C4-2B (cell line): ENCODE measurements at regions not wholly inside any gene's neighbourhood (a gene's known extent, or its start where the extent isn't known, plus 50 kb on each side); places are given as distances from the start of the nearest gene placed in this dataset.

Experiments used
- CTCF ChIP-seq: fragments of 450-650 bp; conservative IDR thresholded peaks from 2 replicates; pipeline ENCODE4 v1.5.1; 2017; ENCODE audit warnings: mild to moderate bottlenecking
- ZFX ChIP-seq: fragments of 450-650 bp; IDR thresholded peaks from 2 replicates; pipeline ENCODE4 v1.6.1; 2017

- no peak for TF ChIP-seq CTCF
- TF ChIP-seq ZFX, result no peak
Measured at GRCh38 chr5:19001054-19001453, 986.9 kb downstream of the CDH18 start.
